22Rv1 (cell line): ENCODE measurements at regions not wholly inside any gene's neighbourhood (a gene's known extent, or its start where the extent isn't known, plus 50 kb on each side); places are given as distances from the start of the nearest gene placed in this dataset.

Experiments used
- ZFX ChIP-seq: fragments of 450-650 bp; IDR thresholded peaks from 2 replicates; pipeline ENCODE4 v1.6.1; 2017; ENCODE audit warnings: antibody characterized with exemption, borderline replicate concordance
- TF ChIP-seq, protein P1 (sequence below): fragments of 450-650 bp; IDR thresholded peaks from 2 replicates; pipeline ENCODE4 v1.5.1; 2017; ENCODE audit warnings: mild to moderate bottlenecking

- TF ChIP-seq, protein P1, sequence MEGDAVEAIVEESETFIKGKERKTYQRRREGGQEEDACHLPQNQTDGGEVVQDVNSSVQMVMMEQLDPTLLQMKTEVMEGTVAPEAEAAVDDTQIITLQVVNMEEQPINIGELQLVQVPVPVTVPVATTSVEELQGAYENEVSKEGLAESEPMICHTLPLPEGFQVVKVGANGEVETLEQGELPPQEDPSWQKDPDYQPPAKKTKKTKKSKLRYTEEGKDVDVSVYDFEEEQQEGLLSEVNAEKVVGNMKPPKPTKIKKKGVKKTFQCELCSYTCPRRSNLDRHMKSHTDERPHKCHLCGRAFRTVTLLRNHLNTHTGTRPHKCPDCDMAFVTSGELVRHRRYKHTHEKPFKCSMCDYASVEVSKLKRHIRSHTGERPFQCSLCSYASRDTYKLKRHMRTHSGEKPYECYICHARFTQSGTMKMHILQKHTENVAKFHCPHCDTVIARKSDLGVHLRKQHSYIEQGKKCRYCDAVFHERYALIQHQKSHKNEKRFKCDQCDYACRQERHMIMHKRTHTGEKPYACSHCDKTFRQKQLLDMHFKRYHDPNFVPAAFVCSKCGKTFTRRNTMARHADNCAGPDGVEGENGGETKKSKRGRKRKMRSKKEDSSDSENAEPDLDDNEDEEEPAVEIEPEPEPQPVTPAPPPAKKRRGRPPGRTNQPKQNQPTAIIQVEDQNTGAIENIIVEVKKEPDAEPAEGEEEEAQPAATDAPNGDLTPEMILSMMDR = no peak
- TF ChIP-seq ZFX = no peak
Observed at GRCh38 chr6:93177918-93178317, 241.4 kb downstream of the EPHA7 start.
